NCI-H2029 treated with DMSO at 0.1 percent for 48 hours (cell line): ENCODE measurements at regions not wholly inside any gene's neighbourhood (a gene's known extent, or its start where the extent isn't known, plus 50 kb on each side); places are given as distances from the start of the nearest gene placed in this dataset.

ENCODE experiments used
- DNase-seq: peaks from one replicate; lab custom pipeline; 2025; lab: John Stamatoyannopoulos, UW

DNA sequence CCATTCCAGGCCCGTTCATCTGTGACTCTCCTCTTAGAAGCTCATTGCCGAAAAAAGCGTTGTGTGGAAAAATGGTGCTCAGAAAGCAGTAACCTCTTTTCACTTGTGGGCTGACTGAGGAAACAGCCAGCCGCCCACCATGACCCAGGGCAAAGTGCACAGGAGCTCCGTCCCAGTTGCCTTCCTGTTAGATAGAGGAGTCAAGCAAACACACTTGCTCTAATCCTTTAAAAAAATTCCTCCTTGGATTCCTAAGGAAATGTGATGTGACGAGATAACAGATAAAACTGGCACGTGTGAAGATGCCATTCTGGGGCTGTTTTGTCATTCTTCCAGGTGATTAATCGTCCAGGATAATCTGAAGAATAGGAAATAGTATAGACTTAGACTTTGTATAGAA, 396.8 kb upstream of the DDHD1 start:
- no peak for DNase-seq

DNA sequence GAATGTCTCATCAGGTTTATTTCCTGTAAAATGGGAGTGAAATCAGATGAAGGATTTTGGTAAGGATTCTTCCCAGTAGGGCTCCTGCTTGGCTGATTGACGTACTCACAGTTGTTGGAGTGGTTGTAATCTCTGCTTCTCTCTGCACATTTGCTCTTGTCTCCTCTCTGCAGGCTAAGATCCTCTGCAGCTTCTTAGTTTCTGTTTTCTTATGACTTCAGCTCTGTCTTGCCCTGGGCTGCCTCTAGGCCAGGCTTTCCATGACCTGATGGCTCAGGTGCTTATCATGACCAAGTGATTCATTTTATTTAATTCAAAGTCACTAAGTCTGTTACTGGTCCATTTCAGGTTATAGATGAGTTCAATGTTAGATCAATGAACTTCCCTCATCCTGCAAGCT, 394.5 kb upstream of the DDHD1 start:
- DNase-seq = no peak

DNA sequence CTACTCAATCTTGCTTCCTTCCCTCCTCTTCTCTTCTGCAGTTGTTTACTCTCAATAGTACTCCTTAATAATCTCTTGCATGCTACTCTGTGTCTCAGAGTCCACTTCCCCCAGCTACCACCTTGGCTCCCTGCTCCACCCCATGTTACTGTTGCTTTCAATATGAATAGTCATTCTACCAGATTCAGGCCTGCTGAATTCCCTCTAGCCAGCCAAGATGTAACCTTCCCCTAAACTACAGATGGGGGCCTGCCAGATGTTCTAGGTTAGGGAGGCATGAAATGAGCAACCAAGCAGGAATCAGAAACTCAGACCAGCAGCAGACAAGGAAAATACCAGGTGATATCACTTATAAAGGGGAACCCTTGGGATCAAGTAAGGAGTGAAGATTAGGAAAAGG, 392.1 kb upstream of the DDHD1 start:
- no peak for DNase-seq

- peak; percentile 37 for DNase-seq
These were observed 389.6 kb upstream of the DDHD1 start for GRCh38 chr14:53542732-53543131.

DNA sequence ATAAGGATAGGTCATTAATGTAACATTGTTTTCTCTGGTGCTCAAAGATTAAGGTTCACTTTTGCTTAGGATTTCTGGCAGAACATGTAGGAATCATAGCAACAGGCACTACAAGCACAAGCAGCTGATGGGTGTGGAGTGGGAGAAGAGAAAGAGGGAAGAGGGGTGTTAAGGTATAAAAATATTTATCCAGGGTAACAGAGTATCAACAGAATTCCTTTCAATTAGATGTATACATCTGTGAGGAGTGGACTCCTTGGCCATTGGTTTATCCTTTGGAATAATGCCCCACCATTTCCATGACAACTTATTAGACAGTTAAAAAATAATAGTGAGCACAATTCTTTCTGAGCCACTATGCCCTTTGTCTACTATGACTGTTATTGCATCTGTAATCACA, 388.3 kb upstream of the DDHD1 start:
- DNase-seq = no peak

- DNase-seq = peak; percentile 78
These were observed 386.5 kb upstream of the DDHD1 start for GRCh38 chr14:53539489-53540126.

- DNase-seq = no peak
These were observed 385.3 kb upstream of the DDHD1 start for GRCh38 chr14:53538316-53538881.

GRCh38 chr14:53537422-53538315, 384.5 kb upstream of the DDHD1 start:
- DNase-seq = no peak

DNA sequence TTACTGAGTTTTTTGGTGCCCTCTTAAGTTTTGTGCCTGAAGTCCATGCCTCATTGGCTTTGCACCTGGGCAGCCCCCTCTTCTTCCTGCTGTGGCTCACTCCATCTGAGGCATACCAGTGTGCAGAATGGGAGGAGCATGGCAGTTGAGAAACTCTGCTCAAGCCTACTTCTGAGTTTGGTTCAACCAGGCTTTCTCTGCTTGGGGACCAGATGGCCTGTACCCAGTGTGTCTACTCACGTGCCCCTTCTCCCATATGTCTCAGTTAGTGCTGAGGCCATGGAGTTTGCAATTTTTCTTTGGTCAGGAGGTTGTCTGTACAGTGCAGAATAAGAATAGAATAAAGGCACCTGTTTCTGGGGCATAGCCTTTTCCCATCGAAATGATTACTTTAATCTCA, 383.3 kb upstream of the DDHD1 start:
- no peak for DNase-seq

DNA sequence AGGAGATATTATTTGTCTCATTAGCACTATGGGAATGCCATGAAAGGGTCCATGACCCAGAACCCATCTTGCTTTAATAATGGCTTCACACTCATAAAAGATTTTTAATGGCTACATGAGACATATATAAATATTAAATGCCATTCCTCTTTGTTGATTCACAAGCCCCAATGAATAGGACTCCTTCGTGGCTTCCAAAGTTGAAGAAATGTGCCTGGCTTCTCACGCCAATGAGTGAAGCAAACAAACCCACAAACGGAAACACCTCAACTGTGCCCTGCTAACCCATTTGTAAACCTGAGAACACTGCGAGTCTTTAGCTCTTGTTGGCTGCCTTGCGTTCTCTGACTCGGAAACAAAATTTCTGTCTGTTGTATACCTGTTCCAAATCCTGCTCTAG, 381.7 kb upstream of the DDHD1 start:
- no peak for DNase-seq

DNA sequence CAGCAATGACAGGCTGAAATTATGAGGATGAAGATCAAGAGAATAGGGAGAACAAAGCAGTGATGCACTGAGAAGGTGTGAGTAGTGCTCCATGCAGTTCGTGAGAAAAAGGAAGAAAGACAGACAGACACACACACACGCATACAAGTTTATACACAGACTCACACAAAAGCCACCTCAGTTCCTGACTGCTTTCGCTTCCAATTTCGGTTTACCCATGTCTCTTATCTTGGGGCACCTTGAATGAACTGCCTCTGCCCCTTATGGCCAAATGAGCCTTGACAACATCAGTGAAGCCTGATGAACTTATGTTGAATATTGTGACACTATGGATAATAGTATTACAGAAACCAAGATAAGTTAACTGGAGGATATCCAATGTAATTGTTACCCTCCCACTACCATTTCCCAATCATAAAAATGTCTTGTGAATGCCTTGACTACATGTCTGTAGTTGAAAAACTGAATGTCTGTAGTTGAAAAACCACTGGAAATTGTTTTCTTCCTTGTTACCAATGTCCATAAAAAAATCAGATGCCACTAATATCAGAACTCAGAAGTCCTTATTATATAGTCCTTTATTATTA, 380.4 kb upstream of the DDHD1 start:
- no peak for DNase-seq

DNA sequence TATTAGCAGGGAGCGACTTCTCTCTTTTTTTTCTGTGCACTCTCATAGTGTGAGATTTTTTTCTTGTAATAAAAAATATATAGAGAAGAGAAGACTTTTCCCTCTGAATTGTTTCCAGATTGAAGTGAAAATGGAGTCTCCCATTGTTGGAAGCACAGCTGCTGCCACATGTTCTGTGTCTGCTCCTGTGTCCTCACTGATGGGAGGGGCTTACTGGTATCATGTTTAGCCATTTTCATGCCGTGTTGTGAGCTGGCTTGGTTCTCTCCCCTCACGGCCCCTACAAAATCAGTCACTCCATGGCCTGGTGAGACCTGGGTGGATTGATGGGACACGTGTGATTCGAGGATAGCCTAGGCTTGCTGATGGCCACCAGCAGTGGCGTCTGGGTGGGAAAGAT, 379.7 kb upstream of the DDHD1 start:
- DNase-seq = no peak

DNA sequence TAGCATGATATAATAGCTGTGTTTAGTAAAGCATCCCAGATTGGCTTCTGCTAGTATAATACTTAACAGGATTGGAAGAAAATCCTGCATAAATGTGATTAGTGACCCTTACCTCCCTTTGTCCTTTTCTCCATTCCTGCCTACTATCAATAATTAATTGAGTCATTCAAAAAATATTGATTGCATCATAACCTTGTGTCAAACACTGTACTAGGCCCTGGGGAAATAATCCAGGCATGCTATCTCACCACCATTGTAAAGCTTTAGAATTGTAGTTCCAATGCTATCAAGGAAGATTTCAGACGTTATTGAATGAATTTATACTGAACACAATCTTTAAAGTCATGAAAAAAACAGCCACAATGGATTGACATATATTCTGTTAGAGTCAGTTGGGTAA, 378.6 kb upstream of the DDHD1 start:
- no peak for DNase-seq

GRCh38 chr14:53531156-53531555, 378.0 kb upstream of the DDHD1 start:
- no peak for DNase-seq

DNA sequence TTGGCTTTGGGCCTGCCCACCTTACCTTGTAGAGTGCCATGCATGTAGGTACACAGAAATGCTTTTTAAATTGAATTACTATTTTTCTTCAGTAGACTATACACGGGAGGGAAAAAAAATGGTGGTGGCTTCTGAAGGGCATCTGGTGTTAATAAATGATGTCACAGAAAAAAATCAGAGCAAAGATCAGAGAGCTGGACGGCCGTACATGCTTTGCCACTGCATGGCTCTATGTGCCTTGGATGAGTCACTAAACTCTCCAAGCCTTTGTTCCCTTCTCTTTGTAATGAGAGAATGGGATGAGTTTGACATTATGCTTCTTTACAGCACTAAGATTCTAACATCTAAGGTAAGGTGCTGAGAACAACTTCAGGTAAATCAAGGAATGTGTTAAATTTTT, 376.4 kb upstream of the DDHD1 start:
- DNase-seq = no peak

DNA sequence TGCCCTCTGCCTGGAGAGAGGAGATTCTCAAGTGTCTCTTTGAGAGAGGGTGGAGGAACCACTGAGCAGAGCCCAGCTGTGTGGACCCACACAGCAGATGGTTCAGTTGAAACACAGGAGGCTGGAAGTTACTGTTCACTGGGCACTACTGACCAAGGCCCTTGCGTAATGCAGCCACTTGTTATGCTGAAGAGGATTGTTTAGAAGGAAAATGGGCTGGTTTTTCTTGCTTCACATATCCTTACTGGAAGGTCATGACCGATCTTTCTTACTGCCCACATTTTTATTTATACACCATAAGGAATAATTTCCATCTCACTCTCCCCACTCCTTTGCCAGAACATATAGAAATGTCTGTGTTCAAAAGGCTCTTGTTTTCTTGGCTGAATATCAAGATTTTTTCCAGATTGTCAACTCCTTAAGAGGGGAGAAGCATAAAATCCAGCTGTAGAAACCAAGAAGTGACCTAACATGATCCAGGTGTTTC, 375.1 kb upstream of the DDHD1 start:
- no peak for DNase-seq

GRCh38 chr14:53526200-53526599, 373.1 kb upstream of the DDHD1 start:
- DNase-seq = no peak

DNA sequence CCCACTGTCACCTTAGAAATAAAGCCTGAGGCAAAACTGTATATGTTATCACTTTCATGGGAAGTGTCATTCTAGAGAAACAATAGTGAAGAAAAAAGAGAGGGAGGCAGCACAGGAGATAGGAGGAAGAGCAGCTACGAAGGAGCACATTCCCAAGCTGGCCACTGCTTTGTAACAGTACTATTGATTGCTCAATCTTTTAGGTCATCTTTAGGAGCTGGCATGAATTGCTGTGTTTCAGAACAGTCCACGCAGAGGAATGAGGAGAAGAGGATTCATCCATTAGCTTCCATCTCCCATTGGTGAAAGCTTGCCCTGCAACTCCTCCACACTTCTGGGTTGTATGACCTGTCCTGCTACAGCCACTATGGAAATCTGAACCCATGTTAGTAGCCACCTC, 372.5 kb upstream of the DDHD1 start:
- DNase-seq = no peak

- no peak for DNase-seq
These were observed 371.3 kb upstream of the DDHD1 start for GRCh38 chr14:53524391-53524790.

DNA sequence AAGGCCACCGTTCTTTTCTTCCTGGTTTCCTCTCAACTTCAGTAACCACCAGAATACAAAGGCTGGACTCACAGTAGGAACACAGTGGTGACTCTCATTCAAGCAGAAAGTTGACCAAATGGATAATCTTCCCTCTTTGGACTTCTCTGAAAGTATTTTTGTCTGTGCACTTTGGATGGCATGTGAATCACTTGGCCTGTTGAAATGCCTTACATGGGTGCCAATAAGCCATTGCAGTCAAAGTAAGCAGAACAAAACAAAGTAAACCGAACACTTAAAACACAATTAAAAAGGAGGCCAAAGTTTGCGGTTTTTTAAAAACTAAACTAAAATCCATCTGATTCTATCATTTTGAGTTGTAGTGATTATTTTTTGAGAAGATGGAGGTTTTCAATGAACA, 370.1 kb upstream of the DDHD1 start:
- DNase-seq = no peak

DNA sequence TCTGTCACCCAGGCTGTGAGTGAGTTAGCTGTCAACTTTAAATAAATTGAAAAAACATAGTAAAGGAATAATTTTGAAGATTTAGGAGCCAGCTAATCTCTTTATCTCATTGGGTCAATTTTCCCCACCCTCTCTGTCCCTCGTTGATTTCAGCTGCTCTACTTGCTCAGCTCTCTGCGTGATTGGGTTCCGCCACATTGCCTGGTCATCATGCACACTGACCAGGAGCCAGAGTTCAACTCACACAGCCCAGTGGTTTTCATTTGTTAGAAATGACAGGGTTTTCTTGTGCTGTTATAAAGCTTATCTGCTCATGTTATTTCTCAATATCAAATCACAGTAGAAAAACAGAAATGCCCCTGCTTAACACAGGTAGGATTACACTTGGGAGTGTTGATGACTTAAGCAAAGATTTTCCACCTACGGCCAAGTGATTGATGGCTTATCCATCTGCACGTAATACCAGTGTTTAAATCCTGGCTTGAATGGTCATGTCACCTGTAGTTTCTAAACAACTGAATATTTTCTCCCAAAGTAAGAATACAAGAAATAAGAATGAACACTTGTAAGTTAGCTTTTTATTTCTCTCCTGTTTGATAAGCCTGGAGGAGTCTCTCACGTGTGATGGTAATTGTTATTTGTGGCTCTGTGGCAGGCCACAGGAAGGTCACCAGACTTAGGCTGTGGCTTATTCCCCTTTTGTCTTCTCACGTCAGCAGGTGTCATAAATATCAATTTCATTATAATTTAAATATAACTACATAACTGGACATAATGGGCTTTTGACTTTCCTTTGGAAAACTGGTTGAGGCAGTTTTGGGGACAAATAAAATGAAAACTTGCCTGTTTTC, 367.2 kb upstream of the DDHD1 start:
- no peak for DNase-seq

GRCh38 chr14:53519137-53519536, 366.0 kb upstream of the DDHD1 start:
- DNase-seq = no peak
